HEK293 (cell line): ENCODE measurements at regions not wholly inside any gene's neighbourhood (a gene's known extent, or its start where the extent isn't known, plus 50 kb on each side); places are given as distances from the start of the nearest gene placed in this dataset.

Experiments
- CTCF ChIA-PET: fragments of 350-600 bp; formaldehyde crosslinking; extraction: SDS; loops from one replicate; lab custom pipeline; 2021; ENCODE audit warnings: antibody characterized with exemption; lab: Yijun Ruan, JAX
- POLR2A ChIA-PET: fragments of 300-600 bp; formaldehyde crosslinking; extraction: SDS; loops from one replicate; lab custom pipeline; 2020; ENCODE audit warnings: antibody characterized with exemption, inconsistent platforms; lab: Yijun Ruan, JAX
- H3K27ac ChIP-seq: fragments of 200-500 bp; sonication (Bioruptor generic); 2 replicates; pipeline ENCODE4 v1.5.1; 2014; ENCODE audit warnings: low read depth, low read length, control low read depth, inconsistent platforms; ENCODE audit errors: extremely low read depth
- H3K36me3 ChIP-seq, 2 experiments: fragments of 200-500 bp in 1 of 2; sonication (Bioruptor generic) in 1 of 2; 1 replicate in 1 of 2; 2 replicates in 1 of 2; pipeline ENCODE4 v1.5.1; 2014 to 2017; ENCODE audit warnings: inconsistent platforms in 2 of 2, low read length in 2 of 2; ENCODE audit not compliant: control insufficient read depth in 2 of 2, insufficient read depth in 1 of 2
- H3K4me1 ChIP-seq: fragments of 200-500 bp; sonication (Bioruptor generic); 2 replicates; pipeline ENCODE4 v1.5.1; 2014; ENCODE audit warnings: mild to moderate bottlenecking, low read length, inconsistent platforms; ENCODE audit not compliant: control insufficient read depth, insufficient read depth
- H3K4me3 ChIP-seq: 2 replicates; pipeline ENCODE4 v1.5.1; 2011; ENCODE audit warnings: low read depth, mild to moderate bottlenecking, control low read depth, low read length, moderate library complexity
- H3K9me3 ChIP-seq: fragments of 200-500 bp; sonication (Bioruptor generic); 2 replicates; pipeline ENCODE4 v1.5.1; 2014; ENCODE audit warnings: low read depth, low read length, inconsistent platforms; ENCODE audit not compliant: control insufficient read depth, insufficient read depth
- BCL11B ChIP-seq: fragments of 450-650 bp; formaldehyde crosslinking; IDR thresholded peaks from 2 replicates; pipeline ENCODE4 v1.5.1; 2016; ENCODE audit warnings: low read depth, missing biosample characterization, missing genetic modification characterization
- GLIS2 ChIP-seq: fragments of 450-650 bp; formaldehyde crosslinking; IDR thresholded peaks from 2 replicates; pipeline ENCODE4 v1.5.1; 2016; ENCODE audit warnings: missing biosample characterization, missing genetic modification characterization
- PRDM1 ChIP-seq: fragments of 450-650 bp; formaldehyde crosslinking; IDR thresholded peaks from 2 replicates; pipeline ENCODE4; 2016; ENCODE audit warnings: missing biosample characterization, missing genetic modification characterization
- SCRT2 ChIP-seq: fragments of 450-650 bp; formaldehyde crosslinking; IDR thresholded peaks from 2 replicates; pipeline ENCODE4 v1.5.1; 2016; ENCODE audit warnings: missing biosample characterization, missing genetic modification characterization
- SP3 ChIP-seq: fragments of 450-650 bp; formaldehyde crosslinking; IDR thresholded peaks from 2 replicates; pipeline ENCODE4 v1.5.1; 2016; ENCODE audit warnings: missing biosample characterization, missing genetic modification characterization
- YY1 ChIP-seq: fragments of 450-650 bp; formaldehyde crosslinking; IDR thresholded peaks from 2 replicates; pipeline ENCODE4 v1.5.1; 2018; ENCODE audit warnings: missing biosample characterization, missing genetic modification characterization
- ZNF114 ChIP-seq: fragments of 450-650 bp; formaldehyde crosslinking; IDR thresholded peaks from 2 replicates; pipeline ENCODE4 v1.5.0; 2017; ENCODE audit warnings: missing biosample characterization, missing genetic modification characterization
- ZNF19 ChIP-seq: fragments of 450-650 bp; formaldehyde crosslinking; IDR thresholded peaks from 2 replicates; pipeline ENCODE4; 2016; ENCODE audit warnings: missing biosample characterization, missing genetic modification characterization, low read depth
- ZNF223 ChIP-seq: fragments of 450-650 bp; formaldehyde crosslinking; IDR thresholded peaks from 2 replicates; pipeline ENCODE4 v1.5.1; 2016; ENCODE audit warnings: missing biosample characterization, missing genetic modification characterization
- ZNF354C ChIP-seq: fragments of 450-650 bp; formaldehyde crosslinking; IDR thresholded peaks from 2 replicates; pipeline ENCODE4 v1.5.1; 2016; ENCODE audit warnings: missing biosample characterization, missing genetic modification characterization, low read depth, borderline replicate concordance
- ZNF366 ChIP-seq: fragments of 450-650 bp; formaldehyde crosslinking; conservative IDR thresholded peaks from 2 replicates; pipeline ENCODE4 v1.5.1; 2016; ENCODE audit warnings: missing biosample characterization, missing genetic modification characterization
- ZNF521 ChIP-seq: fragments of 450-650 bp; formaldehyde crosslinking; IDR thresholded peaks from 2 replicates; pipeline ENCODE4 v1.5.1; 2017; ENCODE audit warnings: missing biosample characterization, mild to moderate bottlenecking, missing genetic modification characterization
- ZNF707 ChIP-seq: fragments of 450-650 bp; formaldehyde crosslinking; IDR thresholded peaks from 2 replicates; pipeline ENCODE4 v1.5.1; 2016; ENCODE audit warnings: missing biosample characterization, missing genetic modification characterization
- ZNF843 ChIP-seq: fragments of 450-650 bp; formaldehyde crosslinking; IDR thresholded peaks from 2 replicates; pipeline ENCODE4 v1.5.1; 2016; ENCODE audit warnings: missing biosample characterization, missing genetic modification characterization
- TF ChIP-seq, protein P1 (sequence below): fragments of 450-650 bp; formaldehyde crosslinking; IDR thresholded peaks from 2 replicates; pipeline ENCODE4 v1.5.1; 2016; ENCODE audit warnings: missing biosample characterization, missing genetic modification characterization
- TF ChIP-seq, protein P2 (sequence below): IDR thresholded peaks from 2 replicates; pipeline ENCODE4 v1.6.1; 2011; ENCODE audit warnings: mild to moderate bottlenecking, low read depth, low read length, borderline replicate concordance
- TF ChIP-seq, protein P3 (sequence below): fragments of 450-650 bp; formaldehyde crosslinking; IDR thresholded peaks from 2 replicates; pipeline ENCODE4 v1.5.1; 2016; ENCODE audit warnings: missing biosample characterization, missing genetic modification characterization
- TF ChIP-seq, protein P4 (sequence below): fragments of 450-650 bp; formaldehyde crosslinking; IDR thresholded peaks from 2 replicates; pipeline ENCODE4 v1.5.1; 2016; ENCODE audit warnings: missing biosample characterization, missing genetic modification characterization
- TF ChIP-seq, protein P5 (sequence below): fragments of 450-650 bp; formaldehyde crosslinking; IDR thresholded peaks from 2 replicates; pipeline ENCODE4; 2016; ENCODE audit warnings: missing biosample characterization, missing genetic modification characterization
- TF ChIP-seq, protein P6 (sequence below): fragments of 450-650 bp; formaldehyde crosslinking; IDR thresholded peaks from 2 replicates; pipeline ENCODE4 v1.5.1; 2017; ENCODE audit warnings: missing biosample characterization, mild to moderate bottlenecking, missing genetic modification characterization, moderate library complexity

DNA sequence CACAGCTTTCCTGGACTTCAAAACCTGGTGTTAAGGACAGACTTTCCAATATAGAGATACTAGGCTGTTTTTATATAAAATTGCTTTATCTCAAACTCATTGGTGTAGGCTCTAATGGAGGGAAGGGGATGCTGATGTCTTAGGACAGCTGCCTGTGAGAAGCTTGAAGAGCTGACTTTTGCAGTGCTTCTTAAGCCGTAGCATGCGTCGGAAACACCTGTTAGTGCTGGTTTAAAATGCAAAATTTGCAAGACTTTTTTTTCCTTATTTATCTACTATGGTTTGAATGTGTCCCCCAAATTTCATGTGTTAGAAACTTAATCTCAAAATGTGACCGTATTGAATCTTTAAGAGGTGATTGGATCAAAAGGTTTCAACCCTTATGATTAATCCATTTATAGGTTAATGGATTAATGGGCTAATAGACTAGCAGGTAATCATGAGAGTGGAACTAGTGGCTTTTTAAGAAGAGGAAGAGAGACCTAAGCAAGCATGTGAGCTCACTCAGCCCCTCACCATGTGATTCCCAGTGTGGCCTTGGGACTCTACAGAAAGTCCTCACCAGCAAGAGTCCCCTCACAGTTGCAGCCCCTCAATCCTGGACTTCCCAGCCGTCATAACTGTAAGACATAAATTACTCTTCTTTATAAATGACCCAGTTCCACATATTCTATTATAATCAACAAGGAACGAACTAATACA, 60.9 kb upstream of the FUT8 start (continued):
- TF ChIP-seq, protein P1, sequence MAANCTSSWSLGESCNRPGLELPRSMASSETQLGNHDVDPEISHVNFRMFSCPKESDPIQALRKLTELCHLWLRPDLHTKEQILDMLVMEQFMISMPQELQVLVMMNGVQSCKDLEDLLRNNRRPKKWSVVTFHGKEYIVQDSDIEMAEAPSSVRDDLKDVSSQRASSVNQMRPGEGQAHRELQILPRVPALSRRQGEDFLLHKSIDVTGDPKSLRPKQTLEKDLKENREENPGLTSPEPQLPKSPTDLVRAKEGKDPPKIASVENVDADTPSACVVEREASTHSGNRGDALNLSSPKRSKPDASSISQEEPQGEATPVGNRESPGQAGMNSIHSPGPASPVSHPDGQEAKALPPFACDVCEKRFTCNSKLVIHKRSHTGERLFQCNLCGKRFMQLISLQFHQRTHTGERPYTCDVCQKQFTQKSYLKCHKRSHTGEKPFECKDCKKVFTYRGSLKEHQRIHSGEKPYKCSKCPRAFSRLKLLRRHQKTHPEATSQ (tag by site-specific recombination), result no peak
- no peak for TF ChIP-seq ZNF223
- TF ChIP-seq, protein P2, sequence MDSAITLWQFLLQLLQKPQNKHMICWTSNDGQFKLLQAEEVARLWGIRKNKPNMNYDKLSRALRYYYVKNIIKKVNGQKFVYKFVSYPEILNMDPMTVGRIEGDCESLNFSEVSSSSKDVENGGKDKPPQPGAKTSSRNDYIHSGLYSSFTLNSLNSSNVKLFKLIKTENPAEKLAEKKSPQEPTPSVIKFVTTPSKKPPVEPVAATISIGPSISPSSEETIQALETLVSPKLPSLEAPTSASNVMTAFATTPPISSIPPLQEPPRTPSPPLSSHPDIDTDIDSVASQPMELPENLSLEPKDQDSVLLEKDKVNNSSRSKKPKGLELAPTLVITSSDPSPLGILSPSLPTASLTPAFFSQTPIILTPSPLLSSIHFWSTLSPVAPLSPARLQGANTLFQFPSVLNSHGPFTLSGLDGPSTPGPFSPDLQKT, result no peak
- no peak for TF ChIP-seq YY1 (tag by site-specific recombination)
- TF ChIP-seq, protein P3, sequence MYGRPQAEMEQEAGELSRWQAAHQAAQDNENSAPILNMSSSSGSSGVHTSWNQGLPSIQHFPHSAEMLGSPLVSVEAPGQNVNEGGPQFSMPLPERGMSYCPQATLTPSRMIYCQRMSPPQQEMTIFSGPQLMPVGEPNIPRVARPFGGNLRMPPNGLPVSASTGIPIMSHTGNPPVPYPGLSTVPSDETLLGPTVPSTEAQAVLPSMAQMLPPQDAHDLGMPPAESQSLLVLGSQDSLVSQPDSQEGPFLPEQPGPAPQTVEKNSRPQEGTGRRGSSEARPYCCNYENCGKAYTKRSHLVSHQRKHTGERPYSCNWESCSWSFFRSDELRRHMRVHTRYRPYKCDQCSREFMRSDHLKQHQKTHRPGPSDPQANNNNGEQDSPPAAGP (tag by site-specific recombination), result no peak
- no peak for TF ChIP-seq ZNF707 (tag by site-specific recombination)

DNA sequence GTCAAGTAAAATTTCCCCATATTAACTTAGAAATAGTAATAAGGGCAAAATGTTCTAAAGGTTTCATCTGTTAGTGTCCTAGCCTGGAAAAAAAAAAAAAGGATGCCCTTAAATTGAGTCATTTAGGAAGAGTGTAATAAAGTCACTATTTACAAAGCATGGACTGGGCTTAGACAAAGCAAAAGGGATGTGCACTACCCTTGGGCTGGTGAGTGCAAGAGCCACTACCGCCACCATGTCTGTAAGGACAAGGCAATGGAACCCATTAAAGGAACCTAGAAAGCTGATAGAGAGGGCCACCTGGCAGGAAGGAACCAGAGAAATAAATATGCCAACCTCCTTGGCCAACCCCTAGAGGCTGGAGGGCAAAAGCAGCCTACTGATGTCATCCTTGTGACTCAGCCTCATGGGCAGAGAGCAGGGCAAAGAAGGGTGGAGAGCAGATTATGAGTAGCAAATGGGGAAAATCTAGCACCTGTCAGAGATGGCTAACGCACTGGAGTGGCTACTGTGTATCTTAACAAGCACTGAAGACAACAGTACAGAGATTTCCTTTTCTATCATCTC, 59.5 kb upstream of the FUT8 start:
- H3K27ac ChIP-seq, result no peak overlapping the region

More for the DNA sequence above, 59.5 kb upstream of the FUT8 start:
- no peak for TF ChIP-seq BCL11B (tag by site-specific recombination)
- 0 out of 2 replicates have a peak, but pooled peaks have one; percentile 8 for TF ChIP-seq SP3 (tag by site-specific recombination)
- TF ChIP-seq ZNF354C, result no peak
- no peak for TF ChIP-seq ZNF521 (tag by site-specific recombination)
- TF ChIP-seq ZNF19 (tag by site-specific recombination), result no peak
- TF ChIP-seq, protein P4, sequence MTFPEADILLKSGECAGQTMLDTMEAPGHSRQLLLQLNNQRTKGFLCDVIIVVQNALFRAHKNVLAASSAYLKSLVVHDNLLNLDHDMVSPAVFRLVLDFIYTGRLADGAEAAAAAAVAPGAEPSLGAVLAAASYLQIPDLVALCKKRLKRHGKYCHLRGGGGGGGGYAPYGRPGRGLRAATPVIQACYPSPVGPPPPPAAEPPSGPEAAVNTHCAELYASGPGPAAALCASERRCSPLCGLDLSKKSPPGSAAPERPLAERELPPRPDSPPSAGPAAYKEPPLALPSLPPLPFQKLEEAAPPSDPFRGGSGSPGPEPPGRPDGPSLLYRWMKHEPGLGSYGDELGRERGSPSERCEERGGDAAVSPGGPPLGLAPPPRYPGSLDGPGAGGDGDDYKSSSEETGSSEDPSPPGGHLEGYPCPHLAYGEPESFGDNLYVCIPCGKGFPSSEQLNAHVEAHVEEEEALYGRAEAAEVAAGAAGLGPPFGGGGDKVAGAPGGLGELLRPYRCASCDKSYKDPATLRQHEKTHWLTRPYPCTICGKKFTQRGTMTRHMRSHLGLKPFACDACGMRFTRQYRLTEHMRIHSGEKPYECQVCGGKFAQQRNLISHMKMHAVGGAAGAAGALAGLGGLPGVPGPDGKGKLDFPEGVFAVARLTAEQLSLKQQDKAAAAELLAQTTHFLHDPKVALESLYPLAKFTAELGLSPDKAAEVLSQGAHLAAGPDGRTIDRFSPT (tag by site-specific recombination), result no peak
- TF ChIP-seq ZNF114 (tag by site-specific recombination), result no peak
- peak; percentile 28; the same call in 1 of the 2 replicates for TF ChIP-seq ZNF366 (tag by site-specific recombination)
- TF ChIP-seq, protein P5, sequence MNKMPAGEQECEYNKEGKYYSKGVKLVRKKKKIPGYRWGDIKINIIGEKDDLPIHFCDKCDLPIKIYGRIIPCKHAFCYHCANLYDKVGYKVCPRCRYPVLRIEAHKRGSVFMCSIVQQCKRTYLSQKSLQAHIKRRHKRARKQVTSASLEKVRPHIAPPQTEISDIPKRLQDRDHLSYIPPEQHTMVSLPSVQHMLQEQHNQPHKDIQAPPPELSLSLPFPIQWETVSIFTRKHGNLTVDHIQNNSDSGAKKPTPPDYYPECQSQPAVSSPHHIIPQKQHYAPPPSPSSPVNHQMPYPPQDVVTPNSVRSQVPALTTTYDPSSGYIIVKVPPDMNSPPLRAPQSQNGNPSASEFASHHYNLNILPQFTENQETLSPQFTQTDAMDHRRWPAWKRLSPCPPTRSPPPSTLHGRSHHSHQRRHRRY (tag by site-specific recombination), result no peak
- 0 out of 2 replicates have a peak, but pooled peaks have one; percentile 13 for TF ChIP-seq SCRT2 (tag by site-specific recombination)
- no peak for TF ChIP-seq PRDM1
- no peak for TF ChIP-seq GLIS2
- no peak for TF ChIP-seq ZNF843 (tag by site-specific recombination)
- TF ChIP-seq, protein P6, sequence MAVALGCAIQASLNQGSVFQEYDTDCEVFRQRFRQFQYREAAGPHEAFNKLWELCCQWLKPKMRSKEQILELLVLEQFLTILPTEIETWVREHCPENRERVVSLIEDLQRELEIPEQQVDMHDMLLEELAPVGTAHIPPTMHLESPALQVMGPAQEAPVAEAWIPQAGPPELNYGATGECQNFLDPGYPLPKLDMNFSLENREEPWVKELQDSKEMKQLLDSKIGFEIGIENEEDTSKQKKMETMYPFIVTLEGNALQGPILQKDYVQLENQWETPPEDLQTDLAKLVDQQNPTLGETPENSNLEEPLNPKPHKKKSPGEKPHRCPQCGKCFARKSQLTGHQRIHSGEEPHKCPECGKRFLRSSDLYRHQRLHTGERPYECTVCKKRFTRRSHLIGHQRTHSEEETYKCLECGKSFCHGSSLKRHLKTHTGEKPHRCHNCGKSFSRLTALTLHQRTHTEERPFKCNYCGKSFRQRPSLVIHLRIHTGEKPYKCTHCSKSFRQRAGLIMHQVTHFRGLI (tag by site-specific recombination), result no peak
- ChIA-PET POLR2A (no interaction called here), CTCF (no interaction called here)
- Histone ChIP-seq H3K4me3 (no peak overlapping the region), H3K36me3 (no peaks in the 10 kb centered on the region), H3K9me3 (no peaks in the 10 kb centered on the region), H3K4me1 (no peaks in the 10 kb centered on the region; the same call in 1 of the 2 replicates)
